PC-9 (cell line): ENCODE measurements at regions not wholly inside any gene's neighbourhood (a gene's known extent, or its start where the extent isn't known, plus 50 kb on each side); places are given as distances from the start of the nearest gene placed in this dataset.
"Not testable (repeated sequence)": the region's sequence is repeated elsewhere in the genome, so short reads cannot be mapped to it uniquely, and the experiment has no call there.

ENCODE experiments used
- BruUV-seq: library from RNA; stranded (reverse); fragments of 400-500 nt; replicated peaks from 2 replicates; lab custom pipeline; 2021; lab: Mats Ljungman, UMichigan
- CTCF ChIA-PET: fragments of 300-600 bp; sonication (Branson Sonifier 250); formaldehyde crosslinking; loops from one replicate; lab custom pipeline; 2022; ENCODE audit warnings: antibody characterized with exemption; lab: Charles Lee
- POLR2A ChIA-PET: fragments of 300-600 bp; sonication (Branson Sonifier 250); formaldehyde crosslinking; loops from one replicate; lab custom pipeline; 2022; ENCODE audit warnings: antibody characterized with exemption; ENCODE audit not compliant: unreplicated experiment; lab: Charles Lee
- DNase-seq, 2 experiments: peaks; one replicate each; pipeline versions ENCODE4 v3.0.0 to v3.0.0-alpha.2; 2015 to 2022; ENCODE audit warnings: mixed read lengths in 1 of 2
- H2AFZ ChIP-seq: fragments of 200-600 bp; sonication (generic); 2 replicates; pipeline ENCODE4 v1.8.1; 2017; ENCODE audit warnings: antibody characterized with exemption
- H3F3A ChIP-seq: fragments of 200-600 bp; sonication (generic); 2 replicates; pipeline ENCODE4 v1.8.1; 2017; ENCODE audit warnings: antibody characterized with exemption, mild to moderate bottlenecking, low read depth; ENCODE audit not compliant: insufficient read depth
- H3K27ac ChIP-seq: fragments of 200-600 bp; sonication (generic); 2 replicates; pipeline ENCODE4 v1.6.1; 2016; ENCODE audit warnings: mixed run types
- H3K27me3 ChIP-seq: fragments of 200-600 bp; sonication (generic); 2 replicates; pipeline ENCODE4 v1.6.1; 2016; ENCODE audit warnings: low read depth, mixed run types; ENCODE audit not compliant: insufficient read depth
- H3K36me3 ChIP-seq: fragments of 200-600 bp; sonication (generic); 2 replicates; pipeline ENCODE4 v1.6.1; 2016; ENCODE audit warnings: low read depth, mixed run types
- H3K4me1 ChIP-seq: fragments of 200-600 bp; sonication (generic); replicated peaks from 2 replicates; pipeline ENCODE4 v1.6.1; 2016; ENCODE audit warnings: mixed run types; ENCODE audit not compliant: insufficient read depth
- H3K4me2 ChIP-seq: fragments of 200-600 bp; sonication (generic); 2 replicates; pipeline ENCODE4 v1.6.1; 2017; ENCODE audit warnings: mixed run types
- H3K4me3 ChIP-seq: fragments of 200-600 bp; sonication (generic); 2 replicates; pipeline ENCODE4 v1.6.1; 2016; ENCODE audit warnings: mixed run types
- H3K79me2 ChIP-seq: fragments of 200-600 bp; sonication (generic); 2 replicates; pipeline ENCODE4 v1.6.1; 2017; ENCODE audit warnings: low read depth, mixed run types
- H3K9me2 ChIP-seq: fragments of 200-600 bp; sonication (generic); 2 replicates; pipeline ENCODE4 v1.8.1; 2017; ENCODE audit warnings: mild to moderate bottlenecking; ENCODE audit not compliant: insufficient read depth
- H3K9me3 ChIP-seq: fragments of 200-600 bp; sonication (generic); 2 replicates; pipeline ENCODE4 v1.8.1; 2016; ENCODE audit warnings: low read depth; ENCODE audit not compliant: insufficient read depth
- H4K20me1 ChIP-seq: fragments of 200-600 bp; sonication (generic); 2 replicates; pipeline ENCODE4 v1.8.1; 2017; ENCODE audit not compliant: insufficient read depth
- EZH2 ChIP-seq: fragments of 200-600 bp; sonication (generic); IDR thresholded peaks from 2 replicates; pipeline ENCODE4 v1.8.0; 2017; ENCODE audit warnings: antibody characterized with exemption, low read depth
- intact Hi-C: fragments of 100-400 bp; cut with micrococcal nuclease; formaldehyde crosslinking; loops from one replicate; pipeline ENCODE4 v1.10.0; 2022; ENCODE audit not compliant: unreplicated experiment
- TF ChIP-seq, protein P1 (sequence below): fragments of 200-600 bp; sonication (generic); conservative IDR thresholded peaks from 2 replicates; pipeline ENCODE4 v1.6.1; 2017; ENCODE audit warnings: mixed run types, antibody characterized with exemption, mild to moderate bottlenecking, moderate library complexity

DNA sequence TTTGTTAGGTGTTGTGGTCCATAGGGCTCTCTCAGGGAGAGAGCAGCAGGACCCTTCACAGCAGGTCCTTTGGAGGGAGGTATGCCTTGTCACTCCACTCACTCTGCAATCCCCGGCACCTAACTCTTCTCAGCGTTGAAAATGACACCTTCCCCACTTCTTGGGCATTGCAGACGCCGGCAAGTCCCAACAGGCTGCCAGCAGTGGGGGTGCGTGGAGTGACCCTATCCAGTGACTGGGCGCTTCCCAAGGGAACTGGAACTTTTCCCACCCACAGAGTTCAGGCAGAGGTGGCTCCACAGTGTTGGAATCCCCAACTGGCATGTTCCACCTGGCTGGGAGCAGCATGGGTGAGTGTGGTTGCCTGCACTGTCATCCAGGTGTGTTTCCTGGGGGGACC is 705.1 kb upstream of the FRG1 start:
- Histone ChIP-seq H4K20me1 (no peaks in the 10 kb centered on the region), H3K27me3 (no peaks in the 10 kb centered on the region), H3F3A (no peaks in the 10 kb centered on the region), H2AFZ (no peak overlapping the region), H3K4me3 (no peak overlapping the region), H3K79me2 (no peaks in the 10 kb centered on the region), H3K4me2 (no peak overlapping the region), H3K9me2 (no peaks in the 10 kb centered on the region), H3K36me3 (no peaks in the 10 kb centered on the region), H3K27ac (no peak overlapping the region), H3K4me1 (no peaks in the 10 kb centered on the region), H3K9me3 (no peaks in the 10 kb centered on the region)
- no peak for DNase-seq
- TF ChIP-seq, protein P1, sequence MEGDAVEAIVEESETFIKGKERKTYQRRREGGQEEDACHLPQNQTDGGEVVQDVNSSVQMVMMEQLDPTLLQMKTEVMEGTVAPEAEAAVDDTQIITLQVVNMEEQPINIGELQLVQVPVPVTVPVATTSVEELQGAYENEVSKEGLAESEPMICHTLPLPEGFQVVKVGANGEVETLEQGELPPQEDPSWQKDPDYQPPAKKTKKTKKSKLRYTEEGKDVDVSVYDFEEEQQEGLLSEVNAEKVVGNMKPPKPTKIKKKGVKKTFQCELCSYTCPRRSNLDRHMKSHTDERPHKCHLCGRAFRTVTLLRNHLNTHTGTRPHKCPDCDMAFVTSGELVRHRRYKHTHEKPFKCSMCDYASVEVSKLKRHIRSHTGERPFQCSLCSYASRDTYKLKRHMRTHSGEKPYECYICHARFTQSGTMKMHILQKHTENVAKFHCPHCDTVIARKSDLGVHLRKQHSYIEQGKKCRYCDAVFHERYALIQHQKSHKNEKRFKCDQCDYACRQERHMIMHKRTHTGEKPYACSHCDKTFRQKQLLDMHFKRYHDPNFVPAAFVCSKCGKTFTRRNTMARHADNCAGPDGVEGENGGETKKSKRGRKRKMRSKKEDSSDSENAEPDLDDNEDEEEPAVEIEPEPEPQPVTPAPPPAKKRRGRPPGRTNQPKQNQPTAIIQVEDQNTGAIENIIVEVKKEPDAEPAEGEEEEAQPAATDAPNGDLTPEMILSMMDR: no peak
- no peak for TF ChIP-seq EZH2
- BruUV-seq: no TSS peak
- ChIA-PET POLR2A (no interaction called here), CTCF (no interaction called here)
- intact Hi-C loops: no loop called here

DNA sequence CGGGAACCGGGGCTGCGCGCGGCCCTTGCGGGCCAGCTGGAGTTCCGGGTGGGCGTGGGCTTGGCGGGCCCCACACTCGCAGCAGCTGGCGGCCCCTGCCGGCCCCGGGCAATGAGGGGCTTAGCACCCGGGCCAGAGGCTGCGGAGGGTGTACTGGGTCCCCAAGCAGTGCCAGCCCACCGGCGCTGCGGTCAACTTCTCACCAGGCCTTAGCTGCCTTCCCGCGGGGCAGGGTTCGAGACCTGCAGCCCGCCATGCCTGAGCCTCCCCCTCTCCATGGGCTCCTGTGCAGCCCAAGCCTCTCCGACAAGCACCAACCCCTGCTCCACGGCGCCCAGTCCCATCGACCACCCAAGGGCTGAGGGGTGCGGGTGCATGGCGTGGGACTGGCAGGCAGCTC is 704.4 kb upstream of the FRG1 start:
- H2AFZ ChIP-seq, POLR2A ChIA-PET, H3K27me3 ChIP-seq, H3K4me1 ChIP-seq, H3K4me3 ChIP-seq, H3K27ac ChIP-seq, CTCF ChIA-PET, H3K4me2 ChIP-seq, BruUV-seq, DNase-seq, H4K20me1 ChIP-seq, H3K9me3 ChIP-seq, H3K9me2 ChIP-seq, H3F3A ChIP-seq, intact Hi-C loops, H3K79me2 ChIP-seq, H3K36me3 ChIP-seq: not testable (repeated sequence)

GRCh38 chr4:189237340-189237739 is 703.3 kb upstream of the FRG1 start:
- no peaks in the 10 kb centered on the region for H3K36me3 ChIP-seq
- H3K27ac ChIP-seq: no peak overlapping the region
- H3K4me1 ChIP-seq: no peaks in the 10 kb centered on the region
- no peak overlapping the region for H3K4me2 ChIP-seq
- no peaks in the 10 kb centered on the region for H3K79me2 ChIP-seq
- no peaks in the 10 kb centered on the region for H4K20me1 ChIP-seq
- H3F3A ChIP-seq: no peaks in the 10 kb centered on the region
- TF ChIP-seq, protein P1: no peak
- TF ChIP-seq EZH2: no peak
- ChIA-PET POLR2A (no interaction called here), CTCF (no interaction called here)
- intact Hi-C loops: no loop called here
- BruUV-seq: no TSS peak
- H3K27me3 ChIP-seq: no peaks in the 10 kb centered on the region
- DNase-seq: no peak
- no peaks in the 10 kb centered on the region for H3K9me3 ChIP-seq
- no peaks in the 10 kb centered on the region for H3K9me2 ChIP-seq
- no peak overlapping the region for H3K4me3 ChIP-seq
- H2AFZ ChIP-seq: no peak overlapping the region

GRCh38 chr4:189255636-189256035 is 685.0 kb upstream of the FRG1 start:
- Histone ChIP-seq H3K9me2 (no peaks in the 10 kb centered on the region), H4K20me1 (no peaks in the 10 kb centered on the region), H3K79me2 (no peaks in the 10 kb centered on the region), H3K36me3 (no peaks in the 10 kb centered on the region), H3K4me2 (no peak overlapping the region), H3K9me3 (no peaks in the 10 kb centered on the region), H3K27ac (no peak overlapping the region), H3K4me3 (no peak overlapping the region), H3K4me1 (no peaks in the 10 kb centered on the region), H2AFZ (no peak overlapping the region), H3F3A (no peaks in the 10 kb centered on the region), H3K27me3 (no peaks in the 10 kb centered on the region)
- no TSS peak for BruUV-seq
- no peak for DNase-seq
- no peak for TF ChIP-seq EZH2
- TF ChIP-seq, protein P1: no peak
- CTCF ChIA-PET: no interaction called here
- intact Hi-C loops: no loop called here
- POLR2A ChIA-PET: no interaction called here
